ENCODE measurements at regions not wholly inside any gene's neighbourhood (a gene's known extent, or its start where the extent isn't known, plus 50 kb on each side); places are given as distances from the start of the nearest gene placed in this dataset.
A peak's percentile ranks its signal among the peaks of the same experiment; 100 is the strongest.
"Not testable (repeated sequence)": the region's sequence is repeated elsewhere in the genome, so short reads cannot be mapped to it uniquely, and the experiment has no call there.

- DNase-seq: not testable (repeated sequence)
Observed at GRCh38 chr6:57870083-57870482, 552.7 kb downstream of the PRIM2 start.

DNA sequence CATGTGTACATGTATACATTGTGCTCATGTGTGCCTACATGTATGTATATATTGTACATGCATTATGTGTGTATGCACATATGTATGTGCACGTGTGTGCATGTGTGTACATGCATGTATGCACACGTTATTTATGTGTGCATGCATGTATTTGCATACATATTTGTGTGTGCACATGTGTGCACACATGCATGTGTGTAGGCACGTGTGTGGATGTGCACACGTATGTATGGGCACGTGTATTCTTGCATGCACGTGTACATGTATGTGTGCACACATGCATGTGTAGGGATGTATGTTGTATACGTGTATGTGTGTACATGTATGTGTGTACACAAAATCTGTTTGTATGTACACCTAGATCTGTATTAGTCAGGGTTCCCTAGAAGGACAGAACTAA lies 556.0 kb downstream of the PRIM2 start:
- not testable (repeated sequence) for DNase-seq

DNA sequence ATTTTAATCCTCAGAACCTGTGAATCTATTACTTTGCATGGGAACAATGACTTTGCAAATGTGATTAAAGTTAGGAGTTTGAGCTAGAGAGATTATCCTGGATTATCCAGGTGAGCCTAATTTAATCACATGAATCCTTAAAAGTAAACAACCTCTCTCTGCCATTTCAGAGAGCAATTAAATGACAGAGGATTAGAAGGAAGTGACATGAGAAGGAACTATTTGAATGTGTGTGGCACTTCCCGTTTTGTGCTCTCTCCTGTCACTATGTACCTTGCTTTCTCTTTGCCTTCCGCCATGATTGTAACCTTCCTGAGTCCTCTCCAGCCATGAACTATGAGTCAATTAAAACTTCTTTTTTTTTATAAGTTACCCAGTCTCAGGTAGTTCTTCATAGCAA lies 559.2 kb downstream of the PRIM2 start:
- DNase-seq: not testable (repeated sequence)

DNA sequence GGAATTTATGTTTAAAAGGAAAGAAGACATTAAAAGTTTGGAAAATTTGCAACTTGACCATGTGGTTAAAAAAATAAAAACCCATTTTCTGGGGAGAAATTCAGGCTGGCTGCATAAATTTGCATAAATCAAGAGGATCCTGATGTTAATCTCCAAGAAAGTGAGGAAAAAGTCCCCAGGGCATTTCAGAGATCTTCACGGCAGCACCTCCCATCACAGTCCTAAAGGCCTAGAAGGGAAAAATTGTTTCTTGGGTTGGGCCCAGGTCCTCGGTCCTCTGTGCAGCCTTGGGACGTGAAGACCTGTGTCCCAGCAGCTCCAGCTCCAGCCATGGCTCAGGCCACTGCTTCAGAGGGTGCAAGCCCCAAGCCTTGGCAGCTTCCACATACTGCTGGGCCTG lies 560.3 kb downstream of the PRIM2 start:
- not testable (repeated sequence) for DNase-seq

DNA sequence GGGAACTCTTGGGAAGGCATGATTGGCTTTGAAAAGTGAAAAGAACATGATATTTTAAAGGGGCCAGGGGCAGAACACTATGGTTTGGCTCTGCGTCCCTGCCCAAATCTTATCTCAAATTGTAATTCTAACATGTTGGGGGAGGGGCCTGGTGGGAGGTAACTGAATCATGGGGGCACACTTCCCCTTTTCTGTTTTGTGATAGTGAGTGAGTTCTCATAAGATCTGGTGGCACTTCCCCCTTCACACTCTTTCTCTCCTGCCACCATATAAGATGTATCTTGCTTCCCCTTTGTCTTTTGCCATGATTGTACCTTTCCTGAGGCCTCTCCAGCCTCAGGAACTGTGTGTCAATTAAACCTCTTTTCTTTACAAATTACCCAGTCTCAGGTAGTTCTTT lies 561.4 kb downstream of the PRIM2 start:
- not testable (repeated sequence) for DNase-seq

DNA sequence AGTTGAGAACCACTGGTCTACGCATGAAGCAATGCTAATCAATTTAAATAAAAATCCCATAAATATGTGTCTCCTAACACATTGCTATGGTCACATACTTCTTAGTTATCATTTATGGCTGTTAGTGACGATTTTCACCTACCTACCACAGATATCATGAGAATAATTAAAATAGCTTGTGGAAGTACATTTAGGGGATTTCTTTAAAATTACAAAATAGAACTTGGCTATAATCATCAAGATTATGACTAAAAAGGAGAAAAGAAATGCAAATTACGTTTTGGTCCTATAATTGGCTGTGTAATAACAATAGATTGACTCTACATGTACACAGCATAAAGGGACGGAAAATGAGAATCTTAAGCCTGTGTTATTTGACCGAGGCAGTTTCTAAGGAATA lies 581.4 kb downstream of the PRIM2 start:
- not testable (repeated sequence) for DNase-seq

- not testable (repeated sequence) for DNase-seq
Observed at GRCh38 chr6:57900687-57901399, 583.4 kb downstream of the PRIM2 start.

DNA sequence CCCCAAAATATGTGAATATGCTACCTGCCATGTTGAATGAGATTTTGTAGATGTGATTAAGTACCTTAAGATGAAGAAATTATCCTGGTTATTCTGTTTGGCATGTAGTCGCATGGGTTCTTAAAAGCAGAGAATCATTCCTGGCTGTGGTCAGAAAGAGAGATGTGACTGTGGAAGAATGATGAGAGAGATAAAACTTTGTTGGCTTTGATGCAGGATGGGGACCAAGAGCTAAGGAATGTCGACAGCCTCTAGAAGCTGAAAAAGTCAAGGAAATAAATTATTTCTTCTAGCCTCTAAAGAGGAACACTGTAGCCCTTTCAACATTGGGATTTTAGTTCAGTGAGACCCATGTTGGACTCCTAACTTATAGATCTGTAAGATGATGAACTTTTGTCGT lies 584.0 kb downstream of the PRIM2 start:
- not testable (repeated sequence) for DNase-seq

- DNase-seq: not testable (repeated sequence)
Observed at GRCh38 chr6:57904356-57904755, 586.9 kb downstream of the PRIM2 start.

- not testable (repeated sequence) for DNase-seq
Observed at GRCh38 chr6:57915300-57915699, 597.9 kb downstream of the PRIM2 start.

DNA sequence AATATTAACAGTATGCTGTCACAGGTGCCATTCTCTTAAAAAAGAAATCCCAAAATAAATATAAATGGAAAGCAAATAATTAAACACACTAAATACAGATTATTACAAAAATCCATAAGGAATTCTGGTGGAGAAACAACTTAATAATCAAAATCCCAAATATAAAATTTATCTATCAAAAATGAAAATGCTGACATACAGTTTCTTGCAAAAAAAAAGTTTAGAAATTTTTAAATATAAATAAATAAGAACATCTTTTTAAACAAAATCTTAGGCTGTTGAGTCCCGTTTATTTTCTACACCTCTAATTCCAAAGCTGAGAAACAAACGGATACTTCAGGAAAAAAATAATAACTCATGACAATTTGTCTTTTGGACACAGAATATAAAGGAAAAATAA lies 625.5 kb downstream of the PRIM2 start:
- not testable (repeated sequence) for DNase-seq

DNA sequence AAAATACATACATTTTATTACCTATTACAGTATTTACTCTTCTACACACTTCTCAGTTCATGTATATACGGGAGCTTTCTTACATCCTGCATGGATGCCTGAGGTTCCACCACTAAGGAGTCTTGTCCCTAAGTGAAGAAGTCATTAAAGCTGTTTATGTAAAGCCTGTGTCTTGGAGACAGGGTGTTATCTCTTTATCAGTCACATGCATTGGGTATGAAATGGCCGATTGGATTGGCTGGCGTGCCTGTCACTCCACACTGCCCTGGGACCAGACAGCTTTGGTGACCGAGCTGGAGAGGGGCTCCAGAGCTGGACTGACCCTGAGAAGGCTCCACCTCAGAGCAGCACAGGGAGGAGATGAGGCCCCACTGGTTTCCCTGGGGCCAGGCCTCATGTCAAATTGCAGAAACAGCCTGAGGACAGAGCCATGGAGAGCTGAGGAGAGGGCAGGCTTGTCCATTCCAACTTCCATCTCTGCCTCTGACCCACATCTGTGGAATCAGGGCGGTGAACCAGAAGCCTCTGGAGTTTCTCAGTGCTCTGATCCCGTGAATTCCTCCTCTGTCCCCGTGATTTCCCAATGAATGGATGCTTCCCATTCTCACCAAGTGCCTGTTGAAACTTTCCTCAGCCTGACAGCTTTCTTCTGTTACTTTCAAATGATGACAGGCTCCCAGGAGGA lies 628.8 kb downstream of the PRIM2 start:
- DNase-seq: not testable (repeated sequence)

- DNase-seq: not testable (repeated sequence)
Observed at GRCh38 chr6:57946769-57947091, 629.3 kb downstream of the PRIM2 start.

DNA sequence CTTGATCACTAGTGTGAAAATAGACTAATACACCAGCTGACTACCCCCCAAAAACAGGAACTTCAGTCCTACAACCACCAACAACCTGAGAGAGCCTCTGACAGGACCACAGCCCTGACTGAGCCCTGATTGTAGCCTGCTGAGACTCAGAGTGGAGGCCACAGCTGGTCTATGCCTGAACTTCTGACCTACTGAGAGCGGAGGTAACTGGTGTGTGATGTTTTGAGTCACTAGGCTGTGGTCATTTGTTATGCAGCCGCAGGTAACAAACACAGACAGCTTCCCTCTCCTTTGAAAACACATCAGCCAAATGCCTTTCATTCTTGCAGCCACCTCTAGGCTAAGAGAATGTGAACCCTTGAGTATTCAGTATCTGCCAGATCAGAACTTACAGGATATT lies 631.1 kb downstream of the PRIM2 start:
- not testable (repeated sequence) for DNase-seq

DNA sequence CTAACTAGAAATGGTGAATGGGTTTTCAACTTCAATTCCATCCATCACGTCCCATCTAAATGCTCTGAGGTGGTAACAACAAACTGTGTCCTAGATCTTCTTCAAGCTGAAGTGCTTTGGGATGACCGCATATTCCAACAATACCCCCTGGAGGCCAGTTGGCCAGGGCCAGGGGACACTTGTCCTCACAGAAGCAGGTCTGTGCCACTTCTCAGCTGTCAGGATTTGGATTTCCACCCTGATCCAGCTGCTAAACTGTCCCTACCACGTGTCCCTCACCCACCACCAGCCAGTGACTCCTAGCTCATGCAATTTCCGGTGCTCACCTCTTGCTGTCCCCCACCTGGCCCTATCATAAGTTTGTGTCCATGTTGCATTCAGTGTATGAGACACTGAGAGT lies 633.0 kb downstream of the PRIM2 start:
- not testable (repeated sequence) for DNase-seq

- DNase-seq: not testable (repeated sequence)
Observed at GRCh38 chr6:57966757-57967156, 649.3 kb downstream of the PRIM2 start.

GRCh38 chr6:57971956-57972355 lies 654.5 kb downstream of the PRIM2 start:
- DNase-seq: not testable (repeated sequence)

DNA sequence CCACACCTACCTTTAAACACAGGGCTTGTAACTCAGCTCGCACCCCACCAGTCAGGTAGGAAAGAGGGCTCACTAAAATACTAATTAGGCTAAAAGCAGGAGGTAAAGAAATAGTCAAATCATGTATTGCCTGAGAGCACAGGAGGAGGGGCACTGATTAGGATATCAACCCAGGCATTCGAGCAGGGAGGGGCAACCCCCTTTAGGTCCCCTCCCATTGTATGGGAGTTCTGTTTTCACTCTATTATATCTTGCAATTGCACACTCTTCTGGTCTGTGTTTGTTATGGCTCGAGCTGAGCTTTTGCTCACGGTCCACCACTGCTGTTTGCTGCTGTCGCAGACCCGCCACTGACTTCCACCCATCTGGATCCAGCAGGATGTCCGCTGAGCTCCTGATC lies 657.2 kb downstream of the PRIM2 start:
- no peak for DNase-seq

DNA sequence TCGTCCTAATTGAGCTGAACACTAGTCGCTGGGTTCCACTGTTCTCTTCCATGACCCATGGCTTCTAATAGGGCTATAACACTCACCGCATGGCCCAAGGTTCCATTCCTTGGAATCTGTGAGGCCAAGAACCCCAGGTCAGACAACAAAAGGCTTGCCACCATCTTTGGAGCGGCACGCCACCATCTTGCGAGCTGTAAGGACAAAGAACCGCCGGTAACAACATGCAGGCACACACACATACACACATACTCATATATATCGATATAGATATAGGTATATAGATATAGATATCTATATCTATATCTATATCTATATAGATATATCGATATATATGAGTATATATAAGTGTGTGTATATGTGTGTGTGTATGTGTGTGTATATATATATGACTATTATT lies 657.7 kb downstream of the PRIM2 start:
- DNase-seq: not testable (repeated sequence)

DNA sequence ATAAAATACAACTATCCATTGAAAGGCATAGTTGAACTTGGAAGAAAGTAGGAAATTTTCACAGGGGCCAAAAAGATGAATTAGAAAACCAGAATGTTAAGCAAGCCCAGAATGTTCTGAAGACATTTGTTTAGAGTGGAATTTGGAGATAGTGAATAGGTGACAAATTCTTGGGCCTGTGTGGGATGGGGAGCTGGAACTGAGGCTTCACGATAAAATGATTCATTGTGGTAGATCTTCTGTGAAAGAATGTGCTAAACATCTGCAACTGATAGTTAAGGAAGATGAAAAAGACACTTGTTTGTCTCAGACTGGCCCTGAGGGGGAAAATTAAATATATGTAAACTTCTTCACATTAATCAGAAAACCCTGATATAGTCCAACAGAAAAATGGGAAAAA lies 658.9 kb downstream of the PRIM2 start:
- DNase-seq: not testable (repeated sequence)

DNA sequence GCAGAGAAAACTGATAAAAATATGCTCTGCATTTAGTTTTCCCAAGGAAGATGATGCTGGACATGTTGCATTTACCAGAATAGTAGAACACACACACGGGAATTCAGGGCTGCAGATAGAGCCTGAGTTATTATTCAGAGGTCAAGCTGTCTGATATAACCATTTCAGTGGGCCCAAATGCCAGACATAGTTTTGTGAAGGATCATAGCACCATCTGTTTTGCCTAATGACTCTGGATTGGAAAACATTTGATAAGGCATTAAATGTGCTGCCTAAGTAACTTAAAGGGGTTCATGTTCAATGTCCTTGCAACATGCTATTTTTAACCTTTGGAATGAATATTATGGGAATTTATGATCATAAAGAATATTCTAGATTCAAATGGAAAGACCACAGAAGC lies 666.2 kb downstream of the PRIM2 start:
- not testable (repeated sequence) for DNase-seq

DNA sequence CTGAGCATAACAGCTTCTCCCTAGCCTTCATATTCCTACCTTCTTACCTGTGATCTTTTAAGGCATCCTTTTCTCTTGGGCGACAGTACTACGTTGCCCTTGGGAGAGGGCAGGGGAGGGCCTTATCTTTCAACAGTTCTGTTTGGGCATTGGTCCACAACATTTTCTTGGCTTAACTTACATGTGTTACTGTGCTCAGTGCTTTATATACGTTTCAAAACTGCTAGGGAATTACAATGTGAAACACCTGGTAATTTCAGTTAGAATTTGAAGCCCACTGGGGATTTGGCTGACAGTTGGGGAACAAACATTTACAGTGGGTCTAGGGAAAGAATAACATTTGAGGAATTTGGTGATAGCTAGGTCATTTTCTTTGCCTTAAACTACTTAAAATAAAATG lies 667.1 kb downstream of the PRIM2 start:
- not testable (repeated sequence) for DNase-seq

DNA sequence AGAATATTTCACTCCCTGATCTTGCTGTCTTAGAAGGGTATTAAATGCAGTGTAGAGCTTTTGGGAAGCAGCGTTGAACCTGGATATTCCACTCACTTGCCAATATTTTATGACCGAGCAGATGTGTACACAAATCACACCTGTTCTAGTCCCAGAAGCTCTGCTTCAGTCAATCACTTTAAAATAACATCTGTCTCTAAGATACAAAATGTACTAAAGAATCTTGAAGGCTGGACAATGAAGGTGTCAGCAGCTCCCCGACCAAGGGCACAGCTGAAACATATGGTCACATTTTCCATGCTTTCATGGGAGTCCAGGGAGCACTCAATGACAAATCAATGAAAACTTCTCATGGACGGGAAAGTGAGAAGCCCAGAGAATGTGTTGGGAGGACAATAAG lies 668.3 kb downstream of the PRIM2 start:
- peak; percentile 32 for DNase-seq

GRCh38 chr6:57986584-57986983 lies 669.2 kb downstream of the PRIM2 start:
- not testable (repeated sequence) for DNase-seq
